Gastroesophageal sphincter (tissue), 4 donors: ENCODE measurements at regions not wholly inside any gene's neighbourhood (a gene's known extent, or its start where the extent isn't known, plus 50 kb on each side); places are given as distances from the start of the nearest gene placed in this dataset.
A peak's percentile ranks its signal among the peaks of the same experiment; 100 is the strongest.

Experiments
- ATAC-seq: fragments of 150-250 bp; one replicate; pipeline ENCODE4 v1.9.1; 2016; ENCODE audit warnings: mild to moderate bottlenecking, moderate library complexity
- H3K27ac ChIP-seq, 4 donors: fragments of 200-600 bp; sonication (generic) in 3 of 4; 1 replicate in 3 of 4; 2 replicates in 1 of 4; pipeline ENCODE4 v1.5.1; 2016 to 2019
- H3K27me3 ChIP-seq: fragments of 200-600 bp; sonication (generic); one replicate; pipeline ENCODE4 v1.5.1; 2019
- H3K36me3 ChIP-seq, 2 donors: fragments of 200-600 bp; sonication (generic); one replicate each; pipeline ENCODE4 v1.5.1; 2019; ENCODE audit warnings: control low read depth in 1 of 2
- H3K4me1 ChIP-seq, 3 donors: fragments of 200-600 bp; sonication (generic); 1 replicate in 2 of 3; 2 replicates in 1 of 3; pipeline ENCODE4 v1.5.1; 2016 to 2019; ENCODE audit warnings: control low read depth in 2 of 3
- H3K4me3 ChIP-seq, 2 donors: fragments of 200-600 bp; sonication (generic); one replicate each; pipeline ENCODE4 v1.5.1; 2019; ENCODE audit warnings: mild to moderate bottlenecking in 1 of 2, moderate library complexity in 1 of 2
- H3K9me3 ChIP-seq, 3 donors: fragments of 200-600 bp; sonication (generic); one replicate each; pipeline ENCODE4 v1.5.1; 2017 to 2019; ENCODE audit warnings: control low read depth in 2 of 3
- EP300 ChIP-seq: sonication (generic); formaldehyde crosslinking; IDR thresholded peaks from one replicate; pipeline ENCODE4 v1.6.1; 2017; ENCODE audit warnings: antibody characterized with exemption, mild to moderate bottlenecking
- POLR2A ChIP-seq, 2 donors: fragments of 450-650 bp; IDR thresholded peaks; one replicate each; pipeline ENCODE4 v1.6.1; 2017; ENCODE audit warnings: antibody characterized with exemption in 2 of 2, mild to moderate bottlenecking in 2 of 2, moderate library complexity in 1 of 2
- POLR2AphosphoS5 ChIP-seq: sonication (generic); formaldehyde crosslinking; IDR thresholded peaks from one replicate; pipeline ENCODE4 v1.6.1; 2017; ENCODE audit warnings: antibody characterized with exemption
- WGBS, 2 donors: methylation state at CpG; one replicate each; pipeline ENCODE4 v1.1.5; 2018; ENCODE audit warnings: low coverage in 1 of 2; 5-methylcytosine and 5-hydroxymethylcytosine counted together
- TF ChIP-seq, protein P1 (sequence below), 4 experiments: fragments of 200-600 bp in 2 of 4; fragments of 450-650 bp in 2 of 4; sonication (generic) in 1 of 4; IDR thresholded peaks; one replicate each; pipeline ENCODE4 v1.5.1; 2017 to 2019; ENCODE audit warnings: antibody characterized with exemption in 4 of 4, mild to moderate bottlenecking in 2 of 4, moderate library complexity in 2 of 4

DNA sequence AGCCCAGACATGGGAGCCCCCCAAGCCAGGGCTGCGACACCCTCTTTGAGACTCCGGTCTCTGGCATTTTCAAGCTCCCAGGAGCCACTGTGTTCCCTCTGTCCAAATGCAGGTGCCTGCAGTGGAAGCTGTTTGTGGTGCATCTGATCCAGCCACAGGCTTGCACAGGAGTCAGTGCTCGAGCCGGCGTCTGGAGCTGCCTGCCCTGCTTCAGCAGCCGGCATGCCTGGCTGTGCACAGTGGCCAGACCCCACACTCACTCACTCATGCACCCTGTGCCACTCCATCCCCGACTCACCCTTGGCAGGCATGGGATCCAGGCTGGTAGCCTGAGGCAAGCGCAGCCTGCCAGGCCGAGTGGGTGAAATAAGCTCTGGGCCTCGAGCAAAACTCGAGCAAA lies 555.0 kb upstream of the CCDC54 start:
- no peak overlapping the region for H3K27ac ChIP-seq
- no peaks in the 10 kb centered on the region for H3K9me3 ChIP-seq
- H3K4me1 ChIP-seq, result peaks cover 3 to 9% (median 4%) of the 10 kb centered on the region in 3 donors
- no peaks in the 10 kb centered on the region for H3K27me3 ChIP-seq
- ATAC-seq, result no peak
- H3K4me3 ChIP-seq, result no peak overlapping the region
- 93 to 98% methylated on average over 2 to 4 of the region's 11 CpGs for WGBS, 2 donors
- TF ChIP-seq POLR2AphosphoS5 (no peak), EP300 (no peak), POLR2A (IDR thresholded peaks at IDR 0.05) (no peak)
- TF ChIP-seq, protein P1, sequence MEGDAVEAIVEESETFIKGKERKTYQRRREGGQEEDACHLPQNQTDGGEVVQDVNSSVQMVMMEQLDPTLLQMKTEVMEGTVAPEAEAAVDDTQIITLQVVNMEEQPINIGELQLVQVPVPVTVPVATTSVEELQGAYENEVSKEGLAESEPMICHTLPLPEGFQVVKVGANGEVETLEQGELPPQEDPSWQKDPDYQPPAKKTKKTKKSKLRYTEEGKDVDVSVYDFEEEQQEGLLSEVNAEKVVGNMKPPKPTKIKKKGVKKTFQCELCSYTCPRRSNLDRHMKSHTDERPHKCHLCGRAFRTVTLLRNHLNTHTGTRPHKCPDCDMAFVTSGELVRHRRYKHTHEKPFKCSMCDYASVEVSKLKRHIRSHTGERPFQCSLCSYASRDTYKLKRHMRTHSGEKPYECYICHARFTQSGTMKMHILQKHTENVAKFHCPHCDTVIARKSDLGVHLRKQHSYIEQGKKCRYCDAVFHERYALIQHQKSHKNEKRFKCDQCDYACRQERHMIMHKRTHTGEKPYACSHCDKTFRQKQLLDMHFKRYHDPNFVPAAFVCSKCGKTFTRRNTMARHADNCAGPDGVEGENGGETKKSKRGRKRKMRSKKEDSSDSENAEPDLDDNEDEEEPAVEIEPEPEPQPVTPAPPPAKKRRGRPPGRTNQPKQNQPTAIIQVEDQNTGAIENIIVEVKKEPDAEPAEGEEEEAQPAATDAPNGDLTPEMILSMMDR (IDR thresholded peaks at IDR 0.05), result no peak
- no peaks in the 10 kb centered on the region for H3K36me3 ChIP-seq

GRCh38 chr3:106823701-106824100 lies 553.5 kb upstream of the CCDC54 start:
- Histone ChIP-seq H3K4me1 (peaks cover 3 to 9% (median 4%) of the 10 kb centered on the region in 3 donors), H3K27ac (no peak overlapping the region), H3K27me3 (no peaks in the 10 kb centered on the region), H3K9me3 (no peaks in the 10 kb centered on the region), H3K36me3 (no peaks in the 10 kb centered on the region), H3K4me3 (no peak overlapping the region)
- TF ChIP-seq, protein P1 (IDR thresholded peaks at IDR 0.05), result no peak
- TF ChIP-seq EP300, result no peak
- TF ChIP-seq POLR2A (IDR thresholded peaks at IDR 0.05), result no peak
- TF ChIP-seq POLR2AphosphoS5, result no peak
- ATAC-seq, result no peak
- 83 to 92% methylated on average over 2 to 3 of the region's 3 CpGs for WGBS, 2 donors

DNA sequence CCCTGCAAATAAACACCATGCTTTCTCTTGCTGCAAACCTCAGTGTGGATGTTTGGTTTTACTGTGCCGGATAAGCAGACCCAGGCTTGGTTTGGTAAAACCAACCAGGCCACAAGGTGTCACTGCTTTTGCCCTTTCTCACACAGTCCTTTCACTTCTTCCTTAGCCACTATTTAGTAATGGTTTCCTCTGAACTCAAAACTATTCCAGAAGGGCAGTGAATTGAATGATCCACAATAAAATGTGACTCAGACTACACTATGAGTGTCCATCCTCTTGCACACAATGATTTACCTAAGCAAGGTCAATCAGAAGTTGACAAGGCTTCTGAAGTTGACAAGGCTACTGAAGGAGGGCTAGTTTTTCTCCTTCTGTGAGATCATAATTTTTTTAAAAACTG lies 552.4 kb upstream of the CCDC54 start:
- H3K4me1 ChIP-seq, result peaks cover 3 to 9% (median 4%) of the 10 kb centered on the region in 3 donors
- H3K36me3 ChIP-seq, result no peaks in the 10 kb centered on the region
- no peak overlapping the region for H3K4me3 ChIP-seq
- peak; percentile 39 for ATAC-seq
- no peaks in the 10 kb centered on the region for H3K9me3 ChIP-seq
- WGBS, 2 donors, result 31 to 80% methylated on average over 1 of the region's 1 CpG
- no peak overlapping the region for H3K27ac ChIP-seq
- TF ChIP-seq POLR2AphosphoS5 (no peak), POLR2A (IDR thresholded peaks at IDR 0.05) (no peak)
- TF ChIP-seq, protein P1 (IDR thresholded peaks at IDR 0.05), result peak in 2 of 4 experiments; percentile 23 to 35
- H3K27me3 ChIP-seq, result no peaks in the 10 kb centered on the region

- Histone ChIP-seq H3K27ac (no peak overlapping the region), H3K36me3 (no peaks in the 10 kb centered on the region), H3K4me1 (peaks cover 3 to 9% (median 4%) of the 10 kb centered on the region in 3 donors), H3K4me3 (no peak overlapping the region), H3K27me3 (no peaks in the 10 kb centered on the region), H3K9me3 (no peaks in the 10 kb centered on the region)
- TF ChIP-seq, protein P1 (IDR thresholded peaks at IDR 0.05), result no peak
- TF ChIP-seq POLR2AphosphoS5, result peak; percentile 10
- TF ChIP-seq EP300, result no peak
- no peak for TF ChIP-seq POLR2A (IDR thresholded peaks at IDR 0.05)
- 72 to 78% methylated on average over 2 to 4 of the region's 4 CpGs for WGBS, 2 donors
- peak; percentile 57 for ATAC-seq
Observed at GRCh38 chr3:106825962-106826605, 551.2 kb upstream of the CCDC54 start.

DNA sequence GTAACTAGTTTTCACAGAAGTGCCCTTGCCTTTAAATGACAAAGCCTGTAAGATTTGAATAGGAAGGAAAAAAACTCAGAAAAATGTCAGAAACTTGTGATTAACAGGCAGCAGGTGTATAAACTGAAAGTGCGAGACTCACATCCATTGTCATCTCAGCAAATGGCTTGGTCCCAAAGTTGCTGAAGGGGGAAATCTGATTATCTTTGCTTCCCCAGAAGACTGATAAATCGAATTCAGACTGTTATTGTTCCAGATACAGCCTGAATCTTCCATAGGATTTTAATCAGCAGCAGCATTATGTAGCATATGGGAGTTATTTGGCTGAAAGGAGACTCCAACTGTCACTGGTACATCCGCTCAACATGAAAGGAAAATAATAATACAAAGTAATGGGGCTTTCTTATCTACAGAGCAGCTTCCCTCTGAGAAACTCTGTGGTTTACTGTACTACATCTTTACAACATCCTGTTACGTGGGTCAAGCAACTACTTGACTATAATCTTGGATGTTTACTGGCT lies 550.4 kb upstream of the CCDC54 start:
- Histone ChIP-seq H3K27ac (no peak overlapping the region), H3K4me3 (no peak overlapping the region), H3K4me1 (peaks cover 3 to 9% (median 4%) of the 10 kb centered on the region in 3 donors), H3K27me3 (no peaks in the 10 kb centered on the region), H3K36me3 (no peaks in the 10 kb centered on the region), H3K9me3 (no peaks in the 10 kb centered on the region)
- no peak for TF ChIP-seq EP300
- TF ChIP-seq, protein P1 (IDR thresholded peaks at IDR 0.05), result no peak
- TF ChIP-seq POLR2AphosphoS5, result no peak
- 71 to 83% methylated on average over 4 of the region's 4 CpGs for WGBS, 2 donors
- ATAC-seq, result no peak
